ENCODE measurements at regions not wholly inside any gene's neighbourhood (a gene's known extent, or its start where the extent isn't known, plus 50 kb on each side); places are given as distances from the start of the nearest gene placed in this dataset.

DNA sequence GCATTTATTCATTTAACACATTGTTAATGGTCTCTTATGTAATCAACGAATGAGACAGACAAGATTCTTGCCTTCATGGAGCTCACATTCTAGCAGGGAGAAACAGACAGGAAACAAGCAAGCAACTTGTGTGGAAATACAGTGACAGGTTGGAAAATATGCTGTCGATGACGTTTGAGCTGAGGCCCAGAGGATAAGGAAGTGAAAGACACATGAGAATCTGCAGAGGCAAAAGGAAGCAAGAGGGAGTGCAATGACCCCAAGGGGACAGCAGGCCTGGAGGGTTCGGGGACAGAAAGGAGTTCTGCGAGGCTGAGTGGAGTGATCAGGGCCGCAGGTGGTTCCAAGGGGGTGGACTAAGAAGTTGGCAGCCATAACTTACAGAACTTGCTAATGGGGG is 60.6 kb upstream of the AKT3 start:
- no peak for ATAC-seq (ENCODE audit: low read depth)
- Histone ChIP-seq H3K27ac (ENCODE audit: poor library complexity, severe bottlenecking) (no peak overlapping the region), H3K4me1 (ENCODE audit: insufficient read depth, poor library complexity, severe bottlenecking) (no peaks in the 10 kb centered on the region), H3K9me3 (ENCODE audit: severe bottlenecking) (no peaks in the 10 kb centered on the region), H3K27me3 (ENCODE audit: insufficient read depth, poor library complexity, severe bottlenecking) (no peaks in the 10 kb centered on the region), H3K4me3 (ENCODE audit: severe bottlenecking) (no peak overlapping the region), H3K36me3 (ENCODE audit: low read depth) (no peaks in the 10 kb centered on the region)
- no peak for TF ChIP-seq CTCF (IDR thresholded peaks at IDR 0.05; ENCODE audit: poor library complexity, severe bottlenecking)
- DNase-seq (ENCODE audit: low spot score) = no peak

DNA sequence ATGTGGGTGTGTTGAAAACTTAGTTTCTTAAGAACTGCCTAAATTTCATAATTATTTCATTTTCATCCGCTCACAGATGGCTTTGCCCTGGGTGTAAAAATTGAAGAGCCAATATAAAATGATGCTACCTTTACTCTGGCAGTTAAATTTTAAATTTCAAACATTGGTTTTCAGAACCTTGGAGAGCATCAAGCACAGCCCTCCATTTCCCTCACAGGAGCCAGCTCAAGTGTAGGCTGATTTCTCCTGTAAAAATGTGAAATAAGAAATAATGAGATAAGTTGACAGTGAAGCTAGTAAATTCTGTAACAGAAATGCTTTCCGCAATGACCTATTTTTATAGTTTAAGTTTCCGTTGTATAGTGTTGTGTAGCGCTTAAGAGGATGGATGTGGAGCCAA is 53.9 kb upstream of the AKT3 start:
- Histone ChIP-seq H3K27me3 (ENCODE audit: insufficient read depth, poor library complexity, severe bottlenecking) (no peaks in the 10 kb centered on the region), H3K27ac (ENCODE audit: poor library complexity, severe bottlenecking) (no peak overlapping the region), H3K4me3 (ENCODE audit: severe bottlenecking) (no peak overlapping the region), H3K36me3 (ENCODE audit: low read depth) (no peaks in the 10 kb centered on the region), H3K4me1 (ENCODE audit: insufficient read depth, poor library complexity, severe bottlenecking) (no peaks in the 10 kb centered on the region), H3K9me3 (ENCODE audit: severe bottlenecking) (no peaks in the 10 kb centered on the region)
- DNase-seq (ENCODE audit: low spot score) (no peak), ATAC-seq (ENCODE audit: low read depth) (no peak)
- no peak for TF ChIP-seq CTCF (IDR thresholded peaks at IDR 0.05; ENCODE audit: poor library complexity, severe bottlenecking)

DNA sequence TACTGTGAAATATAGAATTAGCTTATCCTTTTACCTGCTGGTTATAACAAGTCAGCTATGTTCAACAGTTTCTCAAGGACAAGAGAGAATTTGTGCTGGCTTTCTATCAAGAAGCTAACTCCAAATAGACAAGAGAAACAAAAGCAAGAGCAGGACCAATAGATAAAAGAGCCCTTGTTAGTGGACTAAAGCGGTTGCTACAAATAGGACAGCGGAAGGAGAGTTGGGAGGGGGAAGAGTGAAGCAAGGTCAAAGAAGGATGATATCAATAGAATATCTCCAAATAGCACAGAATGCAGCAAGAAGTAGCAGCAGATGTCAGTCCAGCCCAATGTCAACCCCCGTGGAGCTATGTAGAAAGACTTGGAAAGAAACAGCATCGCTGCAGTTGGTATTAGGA is 53.0 kb upstream of the AKT3 start:
- H3K4me1 ChIP-seq (ENCODE audit: insufficient read depth, poor library complexity, severe bottlenecking) = no peaks in the 10 kb centered on the region
- no peaks in the 10 kb centered on the region for H3K27me3 ChIP-seq (ENCODE audit: insufficient read depth, poor library complexity, severe bottlenecking)
- no peak overlapping the region for H3K27ac ChIP-seq (ENCODE audit: poor library complexity, severe bottlenecking)
- no peak for TF ChIP-seq CTCF (IDR thresholded peaks at IDR 0.05; ENCODE audit: poor library complexity, severe bottlenecking)
- ATAC-seq (ENCODE audit: low read depth) = no peak
- H3K4me3 ChIP-seq (ENCODE audit: severe bottlenecking) = no peak overlapping the region
- no peak for DNase-seq (ENCODE audit: low spot score)
- H3K9me3 ChIP-seq (ENCODE audit: severe bottlenecking) = no peaks in the 10 kb centered on the region
- no peaks in the 10 kb centered on the region for H3K36me3 ChIP-seq (ENCODE audit: low read depth)

GRCh38 chr1:243902100-243902499 is 52.1 kb upstream of the AKT3 start:
- no peak for DNase-seq (ENCODE audit: low spot score)
- no peaks in the 10 kb centered on the region for H3K9me3 ChIP-seq (ENCODE audit: severe bottlenecking)
- no peak overlapping the region for H3K4me3 ChIP-seq (ENCODE audit: severe bottlenecking)
- ATAC-seq (ENCODE audit: low read depth) = no peak
- no peaks in the 10 kb centered on the region for H3K4me1 ChIP-seq (ENCODE audit: insufficient read depth, poor library complexity, severe bottlenecking)
- no peaks in the 10 kb centered on the region for H3K36me3 ChIP-seq (ENCODE audit: low read depth)
- no peak for TF ChIP-seq CTCF (IDR thresholded peaks at IDR 0.05; ENCODE audit: poor library complexity, severe bottlenecking)
- no peaks in the 10 kb centered on the region for H3K27me3 ChIP-seq (ENCODE audit: insufficient read depth, poor library complexity, severe bottlenecking)
- no peak overlapping the region for H3K27ac ChIP-seq (ENCODE audit: poor library complexity, severe bottlenecking)

Measured in RWPE2 (cell line).